Mammary epithelial cell (primary cell): ENCODE measurements at regions not wholly inside any gene's neighbourhood (a gene's known extent, or its start where the extent isn't known, plus 50 kb on each side); places are given as distances from the start of the nearest gene placed in this dataset.

Experiments
- EZH2 ChIP-seq: IDR thresholded peaks from 2 replicates; pipeline ENCODE4 v1.6.1; 2012; ENCODE audit warnings: low read length, inconsistent platforms, borderline replicate concordance
- TF ChIP-seq, protein P1 (sequence below), 2 donors: IDR thresholded peaks in 1 of 2; conservative IDR thresholded peaks in 1 of 2; 2 replicates each; pipeline ENCODE4 v1.5.1; 2011 to 2012; ENCODE audit warnings: inconsistent platforms in 2 of 2, low read length in 2 of 2, mild to moderate bottlenecking in 2 of 2, control low read depth in 1 of 2, low read depth in 1 of 2; ENCODE audit not compliant: insufficient read depth in 1 of 2; ENCODE audit errors: extremely low read depth in 1 of 2

DNA sequence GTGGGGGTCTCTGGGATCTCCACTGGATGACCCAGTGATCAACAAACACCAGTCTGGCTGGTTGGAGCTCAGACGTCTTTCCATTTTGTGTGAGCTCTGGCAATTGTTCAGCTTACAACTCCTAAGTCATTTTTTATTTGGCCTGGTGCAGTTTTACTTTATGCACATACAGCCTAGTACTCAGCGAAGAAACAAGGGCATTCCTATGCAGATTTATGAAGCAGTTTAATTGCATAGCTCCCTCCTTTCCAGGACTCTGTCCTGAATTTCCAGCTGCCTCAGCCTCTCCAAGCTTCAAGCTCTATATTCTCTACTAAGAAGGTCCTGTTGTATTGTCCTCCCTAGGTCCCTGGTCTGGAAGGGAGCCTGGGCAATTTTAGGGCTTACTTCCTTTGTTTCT is 145.6 kb upstream of the GALNT17 start:
- no peak for TF ChIP-seq EZH2
- TF ChIP-seq, protein P1, sequence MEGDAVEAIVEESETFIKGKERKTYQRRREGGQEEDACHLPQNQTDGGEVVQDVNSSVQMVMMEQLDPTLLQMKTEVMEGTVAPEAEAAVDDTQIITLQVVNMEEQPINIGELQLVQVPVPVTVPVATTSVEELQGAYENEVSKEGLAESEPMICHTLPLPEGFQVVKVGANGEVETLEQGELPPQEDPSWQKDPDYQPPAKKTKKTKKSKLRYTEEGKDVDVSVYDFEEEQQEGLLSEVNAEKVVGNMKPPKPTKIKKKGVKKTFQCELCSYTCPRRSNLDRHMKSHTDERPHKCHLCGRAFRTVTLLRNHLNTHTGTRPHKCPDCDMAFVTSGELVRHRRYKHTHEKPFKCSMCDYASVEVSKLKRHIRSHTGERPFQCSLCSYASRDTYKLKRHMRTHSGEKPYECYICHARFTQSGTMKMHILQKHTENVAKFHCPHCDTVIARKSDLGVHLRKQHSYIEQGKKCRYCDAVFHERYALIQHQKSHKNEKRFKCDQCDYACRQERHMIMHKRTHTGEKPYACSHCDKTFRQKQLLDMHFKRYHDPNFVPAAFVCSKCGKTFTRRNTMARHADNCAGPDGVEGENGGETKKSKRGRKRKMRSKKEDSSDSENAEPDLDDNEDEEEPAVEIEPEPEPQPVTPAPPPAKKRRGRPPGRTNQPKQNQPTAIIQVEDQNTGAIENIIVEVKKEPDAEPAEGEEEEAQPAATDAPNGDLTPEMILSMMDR (conservative IDR thresholded peaks at IDR 0.05 in 1 of 2, IDR thresholded peaks at IDR 0.05 in 1 of 2; ENCODE audit: extremely low read depth in 1 of 2, insufficient read depth in 1 of 2, low read depth in 1 of 2, low read length in 2 of 2) = no peak
